ENCODE measurements at regions not wholly inside any gene's neighbourhood (a gene's known extent, or its start where the extent isn't known, plus 50 kb on each side); places are given as distances from the start of the nearest gene placed in this dataset.

DNA sequence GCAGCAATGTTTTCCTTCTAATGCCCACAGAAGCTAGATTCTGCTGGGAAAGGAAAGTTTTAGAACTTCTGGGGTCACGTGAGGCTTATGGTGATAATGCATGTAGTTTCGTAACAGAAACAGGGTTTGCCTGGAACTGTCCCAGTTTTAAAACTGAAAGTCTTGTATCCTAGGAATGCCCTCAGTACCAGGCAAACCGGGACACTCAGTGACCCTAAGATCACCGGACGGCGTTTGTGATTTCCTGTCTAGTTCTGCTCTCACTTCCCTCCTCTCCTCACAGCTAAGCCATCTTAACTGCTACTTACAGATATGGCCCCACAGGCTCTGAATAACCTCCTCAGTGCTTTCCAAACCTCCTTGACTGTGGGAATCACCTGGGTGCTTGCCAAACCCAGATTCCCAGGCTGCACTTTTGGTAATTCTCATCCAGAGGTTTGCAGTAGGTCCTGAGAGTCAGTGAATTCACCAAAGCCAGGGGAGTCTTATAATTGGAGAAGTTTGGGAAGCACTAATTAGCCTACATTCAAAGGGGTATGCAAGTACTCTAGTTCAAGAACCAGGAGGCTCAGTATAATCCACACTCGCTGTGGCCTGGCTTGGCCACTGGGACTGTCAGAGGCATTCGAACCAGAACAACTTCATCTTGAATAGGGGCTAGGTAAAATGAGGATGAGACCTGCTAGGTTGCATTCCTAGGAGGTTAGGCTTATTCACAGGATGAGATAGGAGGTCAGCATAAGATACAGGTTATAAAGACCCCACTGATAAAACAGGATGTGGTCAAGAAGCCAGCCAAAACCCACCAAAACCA lies 231.6 kb upstream of the MYLIP start:
- H3K4me1 ChIP-seq (ENCODE audit: insufficient read depth), result peaks cover 38% of the 10 kb centered on the region
- ATAC-seq (no peak; the same call in 2 of the 3 replicates), DNase-seq (ENCODE audit: low spot score) (peak; percentile 23)
- H3K27me3 ChIP-seq (ENCODE audit: insufficient read depth), result no peaks in the 10 kb centered on the region
- H3K4me3 ChIP-seq, result no peak overlapping the region
- no peak overlapping the region for H2AFZ ChIP-seq
- TF ChIP-seq ZNF331 (CRISPR knock-in tag; IDR thresholded peaks at IDR 0.05; ENCODE audit: low read depth), result no peak
- peaks cover 8% of the 10 kb centered on the region; the same call in 1 of the 2 replicates for H3K9me2 ChIP-seq (ENCODE audit: insufficient read depth)
- H3K4me3 Mint-ChIP-seq, result no peak overlapping the region
- H3K27me3 Mint-ChIP-seq (ENCODE audit: insufficient read depth, low read depth, poor library complexity), result no peaks in the 10 kb centered on the region
- peak overlapping the region; percentile 31 for H3K4me2 ChIP-seq
- H4K20me1 ChIP-seq (replicated peaks; ENCODE audit: insufficient read depth), result no peaks in the 10 kb centered on the region
- H3K36me3 Mint-ChIP-seq (ENCODE audit: low read depth), result peaks cover 3% of the 10 kb centered on the region
- H3K4me1 Mint-ChIP-seq, result peaks cover 55% of the 10 kb centered on the region
- H3K27ac ChIP-seq (ENCODE audit: low read depth), result peak overlapping the region; percentile 96; the same call in 1 of the 2 replicates
- no peaks in the 10 kb centered on the region for H3K79me2 ChIP-seq (replicated peaks; ENCODE audit: insufficient read depth)
- no peaks in the 10 kb centered on the region for H3F3A ChIP-seq (replicated peaks; ENCODE audit: low read depth)
- H3K36me3 ChIP-seq (ENCODE audit: insufficient read depth), result 0 out of 2 replicates have a peak, but pooled peaks cover 4% of the 10 kb centered on the region
- peaks cover 3% of the 10 kb centered on the region; the same call in 2 of the 3 replicates for H3K9me3 Mint-ChIP-seq
- peak overlapping the region; percentile 68; the same call in 1 of the 2 replicates for H3K27ac Mint-ChIP-seq

GRCh38 chr6:15894973-15895725 lies 232.3 kb upstream of the DTNBP1 start:
- peaks cover 30% of the 10 kb centered on the region for H3K4me1 ChIP-seq (ENCODE audit: insufficient read depth)
- peak overlapping the region; percentile 45; the same call in 1 of the 3 replicates for H3K4me3 Mint-ChIP-seq
- peaks cover 3% of the 10 kb centered on the region; the same call in 2 of the 3 replicates for H3K9me3 Mint-ChIP-seq
- peak overlapping the region; percentile 96 for H3K27ac ChIP-seq (ENCODE audit: low read depth)
- ATAC-seq, result peak; percentile 90
- H3K9me2 ChIP-seq (ENCODE audit: insufficient read depth), result no peaks in the 10 kb centered on the region; the same call in 1 of the 2 replicates
- no peaks in the 10 kb centered on the region for H3K27me3 Mint-ChIP-seq (ENCODE audit: insufficient read depth, low read depth, poor library complexity)
- peak overlapping the region; percentile 34 for H3K4me2 ChIP-seq
- H4K20me1 ChIP-seq (replicated peaks; ENCODE audit: insufficient read depth), result no peaks in the 10 kb centered on the region
- H3K4me3 ChIP-seq, result peak overlapping the region; percentile 19
- no peak overlapping the region for H2AFZ ChIP-seq
- no peaks in the 10 kb centered on the region for H3K36me3 ChIP-seq (ENCODE audit: insufficient read depth)
- no peaks in the 10 kb centered on the region for H3F3A ChIP-seq (replicated peaks; ENCODE audit: low read depth)
- TF ChIP-seq POLR2AphosphoS5 (IDR thresholded peaks at IDR 0.05; ENCODE audit: low read depth) (0 out of 2 replicates have a peak, but pooled peaks have one; percentile 19), NANOG (IDR thresholded peaks at IDR 0.05; ENCODE audit: borderline replicate concordance) (peak; percentile 51; the same call in 1 of the 2 replicates), ZNF331 (CRISPR knock-in tag; IDR thresholded peaks at IDR 0.05; ENCODE audit: low read depth) (no peak), JUNB (IDR thresholded peaks at IDR 0.05; ENCODE audit: unreplicated experiment) (no peak), EZH2 (IDR thresholded peaks at IDR 0.05; ENCODE audit: low read depth, unreplicated experiment) (no peak), ZNF462 (CRISPR knock-in tag; IDR thresholded peaks at IDR 0.05) (no peak), CREB1 (CRISPR knock-in tag; IDR thresholded peaks at IDR 0.05; ENCODE audit: low read depth) (no peak)
- TF ChIP-seq, protein P1, sequence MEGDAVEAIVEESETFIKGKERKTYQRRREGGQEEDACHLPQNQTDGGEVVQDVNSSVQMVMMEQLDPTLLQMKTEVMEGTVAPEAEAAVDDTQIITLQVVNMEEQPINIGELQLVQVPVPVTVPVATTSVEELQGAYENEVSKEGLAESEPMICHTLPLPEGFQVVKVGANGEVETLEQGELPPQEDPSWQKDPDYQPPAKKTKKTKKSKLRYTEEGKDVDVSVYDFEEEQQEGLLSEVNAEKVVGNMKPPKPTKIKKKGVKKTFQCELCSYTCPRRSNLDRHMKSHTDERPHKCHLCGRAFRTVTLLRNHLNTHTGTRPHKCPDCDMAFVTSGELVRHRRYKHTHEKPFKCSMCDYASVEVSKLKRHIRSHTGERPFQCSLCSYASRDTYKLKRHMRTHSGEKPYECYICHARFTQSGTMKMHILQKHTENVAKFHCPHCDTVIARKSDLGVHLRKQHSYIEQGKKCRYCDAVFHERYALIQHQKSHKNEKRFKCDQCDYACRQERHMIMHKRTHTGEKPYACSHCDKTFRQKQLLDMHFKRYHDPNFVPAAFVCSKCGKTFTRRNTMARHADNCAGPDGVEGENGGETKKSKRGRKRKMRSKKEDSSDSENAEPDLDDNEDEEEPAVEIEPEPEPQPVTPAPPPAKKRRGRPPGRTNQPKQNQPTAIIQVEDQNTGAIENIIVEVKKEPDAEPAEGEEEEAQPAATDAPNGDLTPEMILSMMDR (conservative IDR thresholded peaks at IDR 0.05; ENCODE audit: low read depth in 2 of 2), result no peak
- no peaks in the 10 kb centered on the region for H3K79me2 ChIP-seq (replicated peaks; ENCODE audit: insufficient read depth)
- H3K27ac Mint-ChIP-seq, result peak overlapping the region; percentile 94
- H3K36me3 Mint-ChIP-seq (ENCODE audit: low read depth), result peaks cover 6% of the 10 kb centered on the region
- peak; percentile 74 for DNase-seq (ENCODE audit: low spot score)
- H3K4me1 Mint-ChIP-seq, result peaks cover 46% of the 10 kb centered on the region
- no peaks in the 10 kb centered on the region for H3K27me3 ChIP-seq (ENCODE audit: insufficient read depth)
